SU-DHL-6 (cell line): ENCODE measurements at regions not wholly inside any gene's neighbourhood (a gene's known extent, or its start where the extent isn't known, plus 50 kb on each side); places are given as distances from the start of the nearest gene placed in this dataset.

Source experiments
- H2AFZ ChIP-seq: fragments of 200-600 bp; sonication (generic); 2 replicates; pipeline ENCODE4 v1.6.1; 2014; ENCODE audit warnings: low read depth, mild to moderate bottlenecking, moderate library complexity, mixed read lengths, antibody characterized with exemption, low read length; ENCODE audit not compliant: severe bottlenecking
- H3F3A ChIP-seq: fragments of 200-600 bp; shearing (Covaris generic); 2 replicates; pipeline ENCODE4 v1.6.0; 2016; ENCODE audit warnings: antibody characterized with exemption, mild to moderate bottlenecking; ENCODE audit not compliant: insufficient read depth
- H3K27ac ChIP-seq: fragments of 200-600 bp; sonication (generic); 2 replicates; pipeline ENCODE4 v1.5.1; 2016; ENCODE audit warnings: low read depth, mild to moderate bottlenecking, low read length, moderate library complexity, mixed read lengths
- H3K27me3 ChIP-seq: fragments of 200-600 bp; sonication (generic), shearing (Covaris generic); 2 replicates; pipeline ENCODE4 v1.6.0; 2014; ENCODE audit warnings: mild to moderate bottlenecking, low read length
- H3K36me3 ChIP-seq: fragments of 200-600 bp; sonication (generic); 2 replicates; pipeline ENCODE4 v1.6.1; 2014; ENCODE audit warnings: mild to moderate bottlenecking, low read length, mixed read lengths
- H3K4me2 ChIP-seq: fragments of 300-600, 200-600 bp; shearing (Covaris generic), sonication (generic); 2 replicates; pipeline ENCODE4 v1.6.0; 2014; ENCODE audit warnings: low read length, low read depth, mild to moderate bottlenecking; ENCODE audit not compliant: poor library complexity, severe bottlenecking
- H3K4me3 ChIP-seq: fragments of 200-600 bp; sonication (generic); 2 replicates; pipeline ENCODE4 v1.5.1; 2014; ENCODE audit warnings: antibody characterized with exemption, low read length, mild to moderate bottlenecking, mixed read lengths; ENCODE audit not compliant: insufficient read depth, poor library complexity, severe bottlenecking
- H3K79me2 ChIP-seq: fragments of 200-600 bp; sonication (generic); 2 replicates; pipeline ENCODE4 v1.6.1; 2014; ENCODE audit warnings: mild to moderate bottlenecking, low read length, moderate library complexity; ENCODE audit not compliant: insufficient read depth
- H3K9ac ChIP-seq: fragments of 200-600 bp; sonication (generic); 2 replicates; pipeline ENCODE4 v1.7.0; 2014; ENCODE audit warnings: mild to moderate bottlenecking, low read length
- H3K9me2 ChIP-seq: fragments of 200-600 bp; sonication (generic); replicated peaks from 2 replicates; pipeline ENCODE4 v1.6.1; 2014; ENCODE audit warnings: low read length; ENCODE audit not compliant: insufficient read depth
- H3K9me3 ChIP-seq: fragments of 200-600 bp; sonication (generic); 2 replicates; pipeline ENCODE4 v1.6.1; 2014; ENCODE audit warnings: low read length, mixed read lengths; ENCODE audit not compliant: insufficient read depth
- H4K20me1 ChIP-seq: fragments of 200-600 bp; sonication (generic); 2 replicates; pipeline ENCODE4 v1.6.1; 2014; ENCODE audit warnings: low read depth, mild to moderate bottlenecking, antibody characterized with exemption, low read length, moderate library complexity, mixed read lengths
- EZH2phosphoT487 ChIP-seq: fragments of 200-600 bp; sonication (generic), shearing (Covaris generic); conservative IDR thresholded peaks from 2 replicates; pipeline ENCODE4 v1.6.1; 2018; ENCODE audit warnings: mild to moderate bottlenecking, antibody characterized with exemption, low read length, moderate library complexity, mixed read lengths
- TF ChIP-seq, protein P1 (sequence below): fragments of 200-600 bp; sonication (generic); IDR thresholded peaks from one replicate; pipeline ENCODE4 v1.5.1; 2017; ENCODE audit warnings: antibody characterized with exemption, mild to moderate bottlenecking, low read length, moderate library complexity; ENCODE audit not compliant: insufficient read depth, poor library complexity, severe bottlenecking

DNA sequence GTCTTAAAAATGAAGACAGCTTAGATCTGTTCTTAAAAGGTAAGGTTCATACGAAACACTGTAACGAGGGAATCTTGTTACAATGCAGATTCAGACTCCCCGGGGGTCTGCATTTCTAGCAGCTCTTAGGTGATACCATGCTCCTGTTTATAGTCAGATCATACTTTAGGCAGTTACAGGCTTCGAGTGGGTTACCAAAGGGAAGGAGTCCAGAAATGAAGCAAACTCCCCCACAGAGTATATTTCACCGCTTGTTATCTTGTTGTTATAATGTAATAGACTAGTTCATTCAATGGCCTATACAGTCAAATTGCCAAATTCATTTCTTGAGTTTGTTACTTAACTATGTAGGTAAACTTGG, 601.1 kb downstream of the USP25 start:
- no peak for TF ChIP-seq EZH2phosphoT487
- TF ChIP-seq, protein P1, sequence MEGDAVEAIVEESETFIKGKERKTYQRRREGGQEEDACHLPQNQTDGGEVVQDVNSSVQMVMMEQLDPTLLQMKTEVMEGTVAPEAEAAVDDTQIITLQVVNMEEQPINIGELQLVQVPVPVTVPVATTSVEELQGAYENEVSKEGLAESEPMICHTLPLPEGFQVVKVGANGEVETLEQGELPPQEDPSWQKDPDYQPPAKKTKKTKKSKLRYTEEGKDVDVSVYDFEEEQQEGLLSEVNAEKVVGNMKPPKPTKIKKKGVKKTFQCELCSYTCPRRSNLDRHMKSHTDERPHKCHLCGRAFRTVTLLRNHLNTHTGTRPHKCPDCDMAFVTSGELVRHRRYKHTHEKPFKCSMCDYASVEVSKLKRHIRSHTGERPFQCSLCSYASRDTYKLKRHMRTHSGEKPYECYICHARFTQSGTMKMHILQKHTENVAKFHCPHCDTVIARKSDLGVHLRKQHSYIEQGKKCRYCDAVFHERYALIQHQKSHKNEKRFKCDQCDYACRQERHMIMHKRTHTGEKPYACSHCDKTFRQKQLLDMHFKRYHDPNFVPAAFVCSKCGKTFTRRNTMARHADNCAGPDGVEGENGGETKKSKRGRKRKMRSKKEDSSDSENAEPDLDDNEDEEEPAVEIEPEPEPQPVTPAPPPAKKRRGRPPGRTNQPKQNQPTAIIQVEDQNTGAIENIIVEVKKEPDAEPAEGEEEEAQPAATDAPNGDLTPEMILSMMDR = no peak
- Histone ChIP-seq H3K79me2 (no peaks in the 10 kb centered on the region), H3K36me3 (no peaks in the 10 kb centered on the region), H3K9ac (no peak overlapping the region), H3K9me3 (no peaks in the 10 kb centered on the region), H3K9me2 (no peaks in the 10 kb centered on the region), H2AFZ (peak overlapping the region; percentile 68), H3K4me3 (no peak overlapping the region), H3K27ac (no peak overlapping the region), H3K27me3 (no peaks in the 10 kb centered on the region), H3F3A (no peaks in the 10 kb centered on the region), H4K20me1 (no peaks in the 10 kb centered on the region), H3K4me2 (no peak overlapping the region)

DNA sequence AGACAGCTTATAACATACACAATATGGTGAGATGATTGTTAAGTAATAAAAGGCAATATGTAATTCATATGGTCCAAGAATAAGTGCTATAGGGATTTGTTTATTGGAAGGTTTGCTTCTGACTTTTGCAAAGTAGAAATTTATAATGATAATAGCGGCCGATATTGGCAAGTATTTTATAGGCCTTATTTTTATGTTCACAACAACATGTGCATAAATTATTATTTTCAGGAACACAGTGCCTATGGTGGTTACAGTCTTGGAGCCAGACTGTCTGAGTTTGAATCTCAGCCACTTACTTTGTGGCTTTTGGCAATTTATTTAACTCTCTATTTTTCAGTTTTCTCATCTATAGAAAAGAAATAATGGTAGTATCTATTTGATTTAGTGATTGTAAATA, 607.5 kb downstream of the USP25 start:
- Histone ChIP-seq H3K36me3 (no peaks in the 10 kb centered on the region), H3K9me3 (no peaks in the 10 kb centered on the region), H3K9me2 (no peaks in the 10 kb centered on the region), H3K27ac (no peak overlapping the region), H3K27me3 (no peaks in the 10 kb centered on the region), H3K4me2 (no peak overlapping the region), H2AFZ (no peak overlapping the region), H3K79me2 (no peaks in the 10 kb centered on the region), H4K20me1 (no peaks in the 10 kb centered on the region), H3F3A (no peaks in the 10 kb centered on the region), H3K9ac (no peak overlapping the region), H3K4me3 (no peak overlapping the region)
- no peak for TF ChIP-seq EZH2phosphoT487
- TF ChIP-seq, protein P1 = no peak

DNA sequence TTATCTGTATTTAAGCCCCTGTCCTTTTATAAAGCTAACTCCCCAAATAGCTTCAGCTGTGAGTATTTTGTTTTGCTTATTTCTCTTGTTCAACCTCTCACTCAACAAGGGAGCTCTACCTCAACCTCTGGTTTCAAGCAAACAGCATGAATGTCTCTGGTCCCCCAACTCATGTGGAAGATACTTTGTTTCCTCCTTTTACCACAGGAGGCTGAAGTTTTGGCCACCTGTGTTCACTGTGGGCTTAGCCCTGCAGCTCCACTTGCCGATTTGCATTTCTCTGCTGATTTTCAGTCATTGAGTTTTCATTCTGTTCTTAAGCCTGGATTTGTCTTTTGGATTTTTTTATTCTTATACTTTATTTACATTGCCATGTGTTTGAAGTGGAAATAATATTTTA, 613.1 kb downstream of the USP25 start:
- no peaks in the 10 kb centered on the region for H3K27me3 ChIP-seq
- H3F3A ChIP-seq = no peaks in the 10 kb centered on the region
- no peak overlapping the region for H3K4me2 ChIP-seq
- no peak overlapping the region for H3K4me3 ChIP-seq
- no peaks in the 10 kb centered on the region for H4K20me1 ChIP-seq
- no peaks in the 10 kb centered on the region for H3K36me3 ChIP-seq
- H3K79me2 ChIP-seq = no peaks in the 10 kb centered on the region
- TF ChIP-seq, protein P1 = no peak
- H3K27ac ChIP-seq = no peak overlapping the region
- no peak overlapping the region for H3K9ac ChIP-seq
- no peaks in the 10 kb centered on the region for H3K9me3 ChIP-seq
- H2AFZ ChIP-seq = no peak overlapping the region
- no peaks in the 10 kb centered on the region for H3K9me2 ChIP-seq

DNA sequence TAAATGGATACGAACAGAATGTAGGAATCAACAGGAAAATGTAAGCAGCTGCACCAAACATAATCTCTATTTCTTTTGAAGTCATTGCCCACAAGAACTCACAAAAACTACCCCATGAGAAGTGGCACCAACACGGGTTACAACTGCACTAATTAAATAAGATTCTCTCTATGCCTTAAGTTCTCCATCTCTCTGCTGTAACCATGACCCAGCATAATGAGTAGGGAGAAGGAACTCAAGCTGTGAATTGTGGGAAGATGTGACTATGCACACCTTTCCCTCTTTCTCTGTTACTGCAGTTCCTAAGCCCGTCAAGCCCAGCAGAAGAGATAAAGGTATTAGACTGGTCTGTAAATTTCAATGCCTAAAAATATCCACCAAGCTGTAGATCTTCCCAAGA, 614.0 kb downstream of the USP25 start:
- Histone ChIP-seq H3K4me3 (no peak overlapping the region), H2AFZ (no peak overlapping the region), H3K9ac (no peak overlapping the region), H4K20me1 (no peaks in the 10 kb centered on the region), H3F3A (no peaks in the 10 kb centered on the region), H3K36me3 (no peaks in the 10 kb centered on the region), H3K9me3 (no peaks in the 10 kb centered on the region), H3K9me2 (no peaks in the 10 kb centered on the region), H3K27ac (no peak overlapping the region), H3K27me3 (no peaks in the 10 kb centered on the region), H3K4me2 (no peak overlapping the region), H3K79me2 (no peaks in the 10 kb centered on the region)
- TF ChIP-seq EZH2phosphoT487 = no peak
- TF ChIP-seq, protein P1 = no peak
